HUES48 (cell line): ENCODE measurements at regions not wholly inside any gene's neighbourhood (a gene's known extent, or its start where the extent isn't known, plus 50 kb on each side); places are given as distances from the start of the nearest gene placed in this dataset.

ENCODE experiments used
- H3K27ac ChIP-seq: one replicate; pipeline ENCODE4 v1.7.0; 2013; ENCODE audit warnings: low read depth, low read length, inconsistent platforms
- H3K27me3 ChIP-seq: 2 replicates; pipeline ENCODE4 v1.6.1; 2013; ENCODE audit warnings: mild to moderate bottlenecking, low read length; ENCODE audit not compliant: control insufficient read depth, insufficient read depth
- H3K36me3 ChIP-seq: 2 replicates; pipeline ENCODE4 v1.6.1; 2013; ENCODE audit warnings: low read length; ENCODE audit not compliant: control insufficient read depth, insufficient read depth
- H3K4me1 ChIP-seq: 2 replicates; pipeline ENCODE4 v1.6.1; 2013; ENCODE audit warnings: mild to moderate bottlenecking, low read length; ENCODE audit not compliant: control insufficient read depth, insufficient read depth
- H3K4me3 ChIP-seq: 2 replicates; pipeline ENCODE4 v1.5.1; 2013; ENCODE audit warnings: mild to moderate bottlenecking, low read depth, low read length
- H3K9ac ChIP-seq: 2 replicates; pipeline ENCODE4 v1.6.1; 2013; ENCODE audit warnings: mild to moderate bottlenecking, low read depth, low read length, moderate library complexity
- H3K9me3 ChIP-seq: 2 replicates; pipeline ENCODE4 v1.6.1; 2013; ENCODE audit warnings: low read length; ENCODE audit not compliant: control insufficient read depth, insufficient read depth

DNA sequence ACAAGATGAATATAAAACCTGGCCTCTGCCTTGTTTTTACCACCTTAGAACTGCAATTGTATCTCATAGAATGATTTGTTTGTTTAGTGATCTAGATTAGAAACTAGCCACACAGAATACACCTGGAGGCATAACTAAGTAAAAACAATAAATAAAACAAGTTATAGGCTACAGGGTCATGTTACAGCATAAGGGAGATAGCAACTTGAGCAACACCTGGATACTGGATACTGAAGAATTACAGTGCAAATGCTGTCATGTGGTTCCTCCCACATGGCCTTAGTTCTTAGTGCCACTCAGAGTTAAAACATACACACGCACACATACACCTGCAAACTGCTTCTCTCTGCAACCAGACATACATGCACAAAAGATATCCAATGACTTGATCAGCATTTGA lies 563.4 kb upstream of the DPPA4 start:
- no peak overlapping the region for H3K4me3 ChIP-seq
- peaks cover 10% of the 10 kb centered on the region; the same call in 1 of the 2 replicates for H3K9me3 ChIP-seq
- no peaks in the 10 kb centered on the region for H3K36me3 ChIP-seq
- no peak overlapping the region for H3K27ac ChIP-seq
- no peak overlapping the region for H3K9ac ChIP-seq
- no peaks in the 10 kb centered on the region for H3K4me1 ChIP-seq
- no peaks in the 10 kb centered on the region for H3K27me3 ChIP-seq

GRCh38 chr3:109902549-109902948 lies 565.2 kb upstream of the DPPA4 start:
- Histone ChIP-seq H3K36me3 (no peaks in the 10 kb centered on the region), H3K4me3 (no peak overlapping the region), H3K27ac (no peak overlapping the region), H3K9me3 (peaks cover 14% of the 10 kb centered on the region; the same call in 1 of the 2 replicates), H3K27me3 (no peaks in the 10 kb centered on the region), H3K4me1 (no peaks in the 10 kb centered on the region), H3K9ac (no peak overlapping the region)

GRCh38 chr3:109903100-109903499 lies 565.8 kb upstream of the DPPA4 start:
- Histone ChIP-seq H3K4me3 (no peak overlapping the region), H3K9ac (no peak overlapping the region), H3K27ac (no peak overlapping the region), H3K27me3 (no peaks in the 10 kb centered on the region), H3K4me1 (no peaks in the 10 kb centered on the region), H3K36me3 (no peaks in the 10 kb centered on the region), H3K9me3 (peaks cover 14% of the 10 kb centered on the region; the same call in 1 of the 2 replicates)

DNA sequence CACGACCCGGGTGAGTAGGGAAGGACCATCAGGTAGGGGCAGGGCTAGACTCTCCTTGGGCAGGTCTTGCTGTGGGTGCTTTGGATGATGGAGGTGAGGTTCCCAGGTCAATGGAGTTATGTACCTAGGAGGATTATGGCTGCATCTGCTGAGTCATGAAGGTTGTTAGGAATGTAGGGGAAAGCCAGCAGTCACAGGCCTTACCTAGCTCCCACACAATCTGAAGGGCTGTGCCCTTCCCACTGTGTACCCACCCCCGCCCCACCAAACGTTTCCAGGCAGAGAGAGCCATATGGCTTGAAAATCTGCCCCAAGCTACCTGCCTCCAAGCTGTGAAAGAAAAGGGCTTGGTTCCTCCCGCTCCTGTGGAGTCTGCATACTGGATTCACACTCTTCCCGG lies 573.4 kb upstream of the DPPA4 start:
- Histone ChIP-seq H3K36me3 (no peaks in the 10 kb centered on the region), H3K9ac (no peak overlapping the region), H3K4me3 (no peak overlapping the region), H3K27me3 (no peaks in the 10 kb centered on the region), H3K9me3 (peaks cover 4% of the 10 kb centered on the region), H3K4me1 (no peaks in the 10 kb centered on the region), H3K27ac (peak overlapping the region; percentile 42)

- no peak overlapping the region for H3K27ac ChIP-seq
- H3K9ac ChIP-seq: no peak overlapping the region
- no peaks in the 10 kb centered on the region for H3K36me3 ChIP-seq
- no peaks in the 10 kb centered on the region; the same call in 1 of the 2 replicates for H3K9me3 ChIP-seq
- no peaks in the 10 kb centered on the region for H3K27me3 ChIP-seq
- no peak overlapping the region for H3K4me3 ChIP-seq
- peaks cover 6% of the 10 kb centered on the region; the same call in 1 of the 2 replicates for H3K4me1 ChIP-seq
Measured at GRCh38 chr3:109918740-109919139, 581.4 kb upstream of the DPPA4 start.

- H3K4me3 ChIP-seq: no peak overlapping the region
- H3K27ac ChIP-seq: no peak overlapping the region
- no peak overlapping the region for H3K9ac ChIP-seq
- H3K4me1 ChIP-seq: peaks cover 6% of the 10 kb centered on the region; the same call in 1 of the 2 replicates
- no peaks in the 10 kb centered on the region for H3K27me3 ChIP-seq
- no peaks in the 10 kb centered on the region for H3K9me3 ChIP-seq
- no peaks in the 10 kb centered on the region for H3K36me3 ChIP-seq
Measured at GRCh38 chr3:109920749-109921148, 583.4 kb upstream of the DPPA4 start.

DNA sequence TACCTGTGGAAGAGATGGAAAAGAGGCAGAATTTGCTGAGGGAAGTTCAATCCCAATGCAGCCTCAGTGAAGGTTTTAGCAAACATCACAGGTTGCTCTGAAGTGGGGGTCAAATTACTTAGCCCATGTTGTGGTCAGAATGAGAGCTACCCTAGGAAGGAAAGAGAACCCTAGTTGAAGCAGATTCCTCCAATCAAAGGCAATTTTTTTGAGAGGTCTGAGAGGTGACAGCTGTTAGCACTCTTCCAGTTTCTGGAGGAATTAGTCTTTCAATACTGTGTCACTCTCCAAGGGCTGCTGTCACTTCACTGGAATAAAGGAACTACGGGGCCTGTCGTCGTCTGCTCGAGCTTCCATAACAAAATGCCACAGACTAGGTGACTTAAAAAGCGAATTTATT lies 584.2 kb upstream of the DPPA4 start:
- no peak overlapping the region for H3K27ac ChIP-seq
- H3K4me1 ChIP-seq: peaks cover 6% of the 10 kb centered on the region; the same call in 1 of the 2 replicates
- H3K36me3 ChIP-seq: no peaks in the 10 kb centered on the region
- H3K27me3 ChIP-seq: no peaks in the 10 kb centered on the region
- H3K9me3 ChIP-seq: no peaks in the 10 kb centered on the region
- H3K9ac ChIP-seq: no peak overlapping the region
- no peak overlapping the region for H3K4me3 ChIP-seq

DNA sequence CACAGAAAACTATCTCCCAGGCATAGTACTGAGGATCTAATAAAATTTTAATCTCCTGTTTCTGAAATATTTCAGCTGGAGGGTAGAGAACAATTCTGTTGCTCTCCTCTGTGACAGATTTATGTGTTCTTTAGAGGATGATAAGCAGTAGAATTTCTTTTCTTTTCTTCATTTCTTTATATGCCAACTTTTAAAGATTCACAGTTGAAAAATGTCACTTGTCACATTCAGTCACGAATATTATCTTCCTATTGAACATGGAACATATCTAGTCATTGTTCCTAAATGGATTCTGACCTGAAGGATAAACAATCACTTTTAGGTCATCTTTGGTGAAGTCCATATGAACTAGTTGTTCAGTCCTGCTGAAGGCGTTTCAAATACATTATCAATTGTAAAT lies 585.5 kb upstream of the DPPA4 start:
- Histone ChIP-seq H3K4me3 (no peak overlapping the region), H3K9me3 (no peaks in the 10 kb centered on the region), H3K27ac (no peak overlapping the region), H3K27me3 (no peaks in the 10 kb centered on the region), H3K9ac (no peak overlapping the region), H3K4me1 (peaks cover 6% of the 10 kb centered on the region; the same call in 1 of the 2 replicates), H3K36me3 (no peaks in the 10 kb centered on the region)

- no peak overlapping the region for H3K27ac ChIP-seq
- peaks cover 6% of the 10 kb centered on the region; the same call in 1 of the 2 replicates for H3K4me1 ChIP-seq
- no peak overlapping the region for H3K4me3 ChIP-seq
- H3K9me3 ChIP-seq: no peaks in the 10 kb centered on the region
- H3K9ac ChIP-seq: no peak overlapping the region
- no peaks in the 10 kb centered on the region for H3K36me3 ChIP-seq
- H3K27me3 ChIP-seq: no peaks in the 10 kb centered on the region
Measured at GRCh38 chr3:109923431-109923830, 586.1 kb upstream of the DPPA4 start.

DNA sequence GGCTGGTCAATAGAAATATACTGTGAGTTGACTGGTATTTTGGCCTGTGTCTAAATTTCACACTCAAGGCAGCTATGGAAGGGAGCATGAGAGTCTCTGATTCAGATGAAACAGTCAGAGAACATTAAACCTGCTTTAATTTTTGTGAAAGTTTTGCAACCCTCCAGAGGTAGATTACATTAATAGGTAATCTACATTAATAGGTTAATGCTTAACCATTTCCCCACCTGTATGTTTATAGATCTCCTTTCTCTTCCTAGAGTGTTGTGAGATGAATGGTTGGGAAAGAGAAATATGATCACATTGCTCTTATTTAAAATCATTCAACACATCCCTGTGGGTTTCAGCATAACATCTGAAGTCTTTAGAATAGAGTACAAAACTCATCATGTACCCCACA lies 586.9 kb upstream of the DPPA4 start:
- no peak overlapping the region for H3K4me3 ChIP-seq
- no peak overlapping the region for H3K27ac ChIP-seq
- H3K27me3 ChIP-seq: no peaks in the 10 kb centered on the region
- H3K9me3 ChIP-seq: no peaks in the 10 kb centered on the region
- no peaks in the 10 kb centered on the region for H3K36me3 ChIP-seq
- H3K9ac ChIP-seq: no peak overlapping the region
- H3K4me1 ChIP-seq: peaks cover 6% of the 10 kb centered on the region; the same call in 1 of the 2 replicates

GRCh38 chr3:109926376-109926775 lies 589.0 kb upstream of the DPPA4 start:
- H3K36me3 ChIP-seq: no peaks in the 10 kb centered on the region
- no peak overlapping the region for H3K4me3 ChIP-seq
- H3K9me3 ChIP-seq: no peaks in the 10 kb centered on the region
- H3K27me3 ChIP-seq: no peaks in the 10 kb centered on the region
- H3K4me1 ChIP-seq: peaks cover 5% of the 10 kb centered on the region; the same call in 1 of the 2 replicates
- H3K27ac ChIP-seq: no peak overlapping the region
- H3K9ac ChIP-seq: no peak overlapping the region

GRCh38 chr3:109927161-109927560 lies 589.8 kb upstream of the DPPA4 start:
- H3K27ac ChIP-seq: peak overlapping the region; percentile 54
- no peak overlapping the region for H3K9ac ChIP-seq
- no peaks in the 10 kb centered on the region for H3K4me1 ChIP-seq
- H3K9me3 ChIP-seq: no peaks in the 10 kb centered on the region
- no peaks in the 10 kb centered on the region for H3K36me3 ChIP-seq
- no peaks in the 10 kb centered on the region for H3K27me3 ChIP-seq
- no peak overlapping the region for H3K4me3 ChIP-seq
